Upper lobe of left lung (tissue), 6 donors: ENCODE measurements at regions not wholly inside any gene's neighbourhood (a gene's known extent, or its start where the extent isn't known, plus 50 kb on each side); places are given as distances from the start of the nearest gene placed in this dataset.
A peak's percentile ranks its signal among the peaks of the same experiment; 100 is the strongest.
"Not testable (repeated sequence)": the region's sequence is repeated elsewhere in the genome, so short reads cannot be mapped to it uniquely, and the experiment has no call there.

Experiments
- ATAC-seq, 2 donors: fragments of 200-7000 bp; cut with Tn5 transposase; one replicate each; pipeline ENCODE4 v1.9.1; 2022; ENCODE audit warnings: mild to moderate bottlenecking in 2 of 2, moderate library complexity in 2 of 2; ENCODE audit not compliant: low FRiP score in 2 of 2
- DNase-seq, 2 donors: peaks; one replicate each; pipeline ENCODE4 v3.0.0-alpha.2; 2019 to 2020
- H3K27ac ChIP-seq, 4 donors: fragments of 200-600 bp; sonication (generic); one replicate each; pipeline ENCODE4 v1.5.1; 2016 to 2019
- H3K27me3 ChIP-seq, 4 donors: fragments of 200-600 bp; sonication (generic); one replicate each; pipeline ENCODE4 v1.5.1; 2017 to 2019
- H3K36me3 ChIP-seq, 4 donors: fragments of 200-600 bp; sonication (generic); one replicate each; pipeline ENCODE4 v1.5.1; 2016 to 2019
- H3K4me1 ChIP-seq, 4 donors: fragments of 200-600 bp; sonication (generic); one replicate each; pipeline ENCODE4 v1.5.1; 2018 to 2019
- H3K4me3 ChIP-seq, 4 donors: fragments of 200-600 bp; sonication (generic); one replicate each; pipeline ENCODE4 v1.5.1; 2017 to 2019; ENCODE audit warnings: mild to moderate bottlenecking in 2 of 4, moderate library complexity in 1 of 4
- H3K9me3 ChIP-seq, 4 donors: fragments of 200-600 bp; sonication (generic); one replicate each; pipeline ENCODE4 v1.5.1; 2018 to 2019
- EP300 ChIP-seq, 4 donors: sonication (generic); formaldehyde crosslinking; IDR thresholded peaks; one replicate each; pipeline ENCODE4 v1.5.1; 2017; ENCODE audit warnings: antibody characterized with exemption in 4 of 4, control low read depth in 2 of 4
- POLR2A ChIP-seq, 4 donors: fragments of 450-650 bp; IDR thresholded peaks; one replicate each; pipeline ENCODE4 v1.5.1; 2016 to 2017; ENCODE audit warnings: antibody characterized with exemption in 4 of 4, mild to moderate bottlenecking in 2 of 4
- POLR2AphosphoS5 ChIP-seq, 2 donors: sonication (generic); formaldehyde crosslinking; IDR thresholded peaks; one replicate each; pipeline ENCODE4 v1.5.1; 2017; ENCODE audit warnings: antibody characterized with exemption in 2 of 2
- WGBS, 2 donors: methylation state at CpG; one replicate each; pipeline ENCODE4 v1.1.5; 2017 to 2018; 5-methylcytosine and 5-hydroxymethylcytosine counted together
- TF ChIP-seq, protein P1 (sequence below), 6 experiments: fragments of 450-650 bp in 4 of 6; fragments of 200-600 bp in 2 of 6; sonication (generic) in 2 of 6; IDR thresholded peaks; one replicate each; pipeline ENCODE4 v1.5.1; 2016 to 2019; ENCODE audit warnings: antibody characterized with exemption in 6 of 6
- donor health status: DM: no; HTN: no; CAD: no; lungs with moderate emphysema.
- donor health status: DM: no; HTN: yes; CAD: no; lungs with severe emphysema.

GRCh38 chr2:16239296-16239850 lies 299.0 kb downstream of the MYCN start:
- no peak for ATAC-seq
- WGBS, 2 donors = 87 to 93% methylated on average over 6 of the region's 6 CpGs
- no peak overlapping the region for H3K4me3 ChIP-seq
- H3K4me1 ChIP-seq = no peaks in the 10 kb centered on the region
- no peaks in the 10 kb centered on the region for H3K9me3 ChIP-seq
- no peaks in the 10 kb centered on the region for H3K27me3 ChIP-seq
- H3K27ac ChIP-seq = no peak overlapping the region
- no peak for DNase-seq
- H3K36me3 ChIP-seq = no peaks in the 10 kb centered on the region
- TF ChIP-seq EP300 (IDR thresholded peaks at IDR 0.05) = no peak

DNA sequence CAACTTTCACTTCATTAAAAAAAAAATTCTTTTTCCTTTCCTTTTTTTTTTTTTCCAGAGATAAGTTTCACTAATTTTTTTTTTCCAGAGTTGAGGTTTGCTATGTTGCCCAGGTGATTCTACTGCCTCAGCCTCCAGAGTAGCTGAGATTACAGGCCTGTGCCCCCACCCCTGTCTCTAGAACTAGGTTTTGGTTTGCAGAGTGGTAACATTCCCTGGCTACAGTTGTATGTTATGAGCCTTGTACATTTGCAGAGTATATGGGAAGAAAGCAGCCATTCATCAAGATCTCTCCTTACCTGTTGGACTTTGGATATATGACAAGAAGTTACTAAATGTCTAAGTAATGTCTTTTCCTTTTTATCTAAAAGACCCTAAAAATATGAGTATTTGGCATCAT lies 298.4 kb downstream of the MYCN start:
- no peak overlapping the region for H3K4me3 ChIP-seq
- H3K36me3 ChIP-seq = no peaks in the 10 kb centered on the region
- H3K4me1 ChIP-seq = no peaks in the 10 kb centered on the region
- no peak overlapping the region for H3K27ac ChIP-seq
- TF ChIP-seq EP300 (IDR thresholded peaks at IDR 0.05) (no peak), POLR2AphosphoS5 (IDR thresholded peaks at IDR 0.05) (no peak), POLR2A (IDR thresholded peaks at IDR 0.05) (no peak)
- TF ChIP-seq, protein P1, sequence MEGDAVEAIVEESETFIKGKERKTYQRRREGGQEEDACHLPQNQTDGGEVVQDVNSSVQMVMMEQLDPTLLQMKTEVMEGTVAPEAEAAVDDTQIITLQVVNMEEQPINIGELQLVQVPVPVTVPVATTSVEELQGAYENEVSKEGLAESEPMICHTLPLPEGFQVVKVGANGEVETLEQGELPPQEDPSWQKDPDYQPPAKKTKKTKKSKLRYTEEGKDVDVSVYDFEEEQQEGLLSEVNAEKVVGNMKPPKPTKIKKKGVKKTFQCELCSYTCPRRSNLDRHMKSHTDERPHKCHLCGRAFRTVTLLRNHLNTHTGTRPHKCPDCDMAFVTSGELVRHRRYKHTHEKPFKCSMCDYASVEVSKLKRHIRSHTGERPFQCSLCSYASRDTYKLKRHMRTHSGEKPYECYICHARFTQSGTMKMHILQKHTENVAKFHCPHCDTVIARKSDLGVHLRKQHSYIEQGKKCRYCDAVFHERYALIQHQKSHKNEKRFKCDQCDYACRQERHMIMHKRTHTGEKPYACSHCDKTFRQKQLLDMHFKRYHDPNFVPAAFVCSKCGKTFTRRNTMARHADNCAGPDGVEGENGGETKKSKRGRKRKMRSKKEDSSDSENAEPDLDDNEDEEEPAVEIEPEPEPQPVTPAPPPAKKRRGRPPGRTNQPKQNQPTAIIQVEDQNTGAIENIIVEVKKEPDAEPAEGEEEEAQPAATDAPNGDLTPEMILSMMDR (IDR thresholded peaks at IDR 0.05) = no peak
- DNase-seq = no peak
- no peaks in the 10 kb centered on the region for H3K27me3 ChIP-seq
- no peaks in the 10 kb centered on the region for H3K9me3 ChIP-seq
- no peak for ATAC-seq

GRCh38 chr2:16238001-16238761 lies 297.8 kb downstream of the MYCN start:
- no peaks in the 10 kb centered on the region for H3K36me3 ChIP-seq
- ATAC-seq (no peak), DNase-seq (peak in 1 of 2 donors; percentile 9)
- H3K9me3 ChIP-seq = no peaks in the 10 kb centered on the region
- H3K27ac ChIP-seq = no peak overlapping the region
- 82% methylated on average over 10 of the region's 10 CpGs for WGBS, 2 donors
- H3K27me3 ChIP-seq = no peaks in the 10 kb centered on the region
- no peaks in the 10 kb centered on the region for H3K4me1 ChIP-seq
- TF ChIP-seq POLR2AphosphoS5 (IDR thresholded peaks at IDR 0.05) (no peak), POLR2A (IDR thresholded peaks at IDR 0.05) (no peak), EP300 (IDR thresholded peaks at IDR 0.05) (no peak)
- TF ChIP-seq, protein P1 (IDR thresholded peaks at IDR 0.05) = no peak
- H3K4me3 ChIP-seq = no peak overlapping the region

DNA sequence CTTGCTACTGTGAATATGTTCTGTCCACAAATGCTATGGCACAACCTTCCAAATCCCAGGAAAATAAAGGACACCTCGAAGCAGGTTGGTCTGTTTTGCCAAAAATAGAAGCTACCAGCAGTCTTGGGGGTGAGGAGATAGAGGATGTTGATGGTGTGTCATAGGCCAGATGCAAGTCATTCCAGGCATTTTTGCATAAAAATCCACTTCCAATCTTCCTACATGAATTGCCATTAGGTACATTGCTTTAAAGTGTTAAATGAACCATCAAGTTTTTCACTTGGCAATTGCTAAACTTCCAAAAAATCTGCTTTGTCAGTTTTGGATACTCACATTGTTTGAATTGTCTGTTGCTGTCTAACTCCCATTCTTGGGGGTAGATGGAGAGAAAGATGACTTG lies 295.4 kb downstream of the MYCN start:
- H3K27me3 ChIP-seq = no peaks in the 10 kb centered on the region
- no peak for ATAC-seq
- no peak overlapping the region for H3K4me3 ChIP-seq
- 69 to 75% methylated on average over 1 of the region's 1 CpG for WGBS, 2 donors
- H3K36me3 ChIP-seq = no peaks in the 10 kb centered on the region
- H3K4me1 ChIP-seq = no peaks in the 10 kb centered on the region
- no peak overlapping the region for H3K27ac ChIP-seq
- no peaks in the 10 kb centered on the region for H3K9me3 ChIP-seq
- no peak for DNase-seq
- TF ChIP-seq, protein P1 (IDR thresholded peaks at IDR 0.05) = no peak
- no peak for TF ChIP-seq POLR2AphosphoS5 (IDR thresholded peaks at IDR 0.05)

DNA sequence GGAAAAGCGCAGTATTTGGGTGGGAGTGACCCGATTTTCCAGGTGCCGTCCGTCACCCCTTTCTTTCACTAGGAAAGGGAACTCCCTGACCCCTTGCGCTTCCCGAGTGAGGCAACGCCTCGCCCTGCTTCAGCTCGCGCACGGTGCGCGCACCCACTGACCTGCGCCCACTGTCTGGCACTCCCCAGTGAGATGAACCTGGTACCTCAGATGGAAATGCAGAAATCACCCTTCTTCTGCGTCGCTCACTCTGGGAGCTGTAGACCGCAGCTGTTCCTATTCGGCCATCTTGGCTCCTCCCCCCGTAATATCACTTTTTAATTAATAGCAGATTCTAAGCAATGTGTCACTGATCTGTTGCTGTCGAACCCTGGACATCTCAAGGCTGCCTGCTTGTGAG lies 294.9 kb downstream of the MYCN start:
- DNase-seq = peak in 1 of 2 donors; percentile 41
- not testable (repeated sequence) for H3K27me3 ChIP-seq
- 88 to 90% methylated on average over 20 of the region's 20 CpGs for WGBS, 2 donors

DNA sequence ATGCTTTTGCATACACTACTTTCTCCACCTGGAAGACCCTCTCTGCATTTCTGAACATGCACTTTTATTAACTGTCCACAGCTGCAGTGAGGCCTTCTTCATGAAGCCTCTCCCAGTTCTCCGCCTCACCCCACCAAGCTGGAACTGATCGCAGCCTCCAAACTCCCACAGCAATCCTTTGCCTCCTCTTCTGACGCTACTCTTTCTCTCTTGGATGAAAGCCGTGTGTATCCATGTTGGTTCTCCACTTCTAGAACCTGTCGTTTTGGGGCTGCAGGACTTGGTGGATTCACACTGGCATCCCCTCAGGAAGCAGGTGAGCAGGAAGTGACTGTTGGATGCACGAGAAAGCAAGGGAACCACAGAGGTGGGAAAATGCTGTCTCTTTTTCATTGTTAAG lies 288.6 kb downstream of the MYCN start:
- Histone ChIP-seq H3K9me3 (no peaks in the 10 kb centered on the region), H3K36me3 (no peaks in the 10 kb centered on the region), H3K27me3 (no peaks in the 10 kb centered on the region), H3K27ac (no peak overlapping the region), H3K4me3 (no peak overlapping the region), H3K4me1 (no peaks in the 10 kb centered on the region)
- ATAC-seq (no peak), DNase-seq (no peak)
- 69 to 71% methylated on average over 6 of the region's 6 CpGs for WGBS, 2 donors
- TF ChIP-seq POLR2A (IDR thresholded peaks at IDR 0.05) (no peak), POLR2AphosphoS5 (IDR thresholded peaks at IDR 0.05) (no peak), EP300 (IDR thresholded peaks at IDR 0.05) (no peak)
- TF ChIP-seq, protein P1 (IDR thresholded peaks at IDR 0.05) = no peak

More for the DNA sequence above, 294.9 kb downstream of the MYCN start:
- H3K27ac ChIP-seq, H3K4me3 ChIP-seq, H3K4me1 ChIP-seq, ATAC-seq, H3K9me3 ChIP-seq, H3K36me3 ChIP-seq: not testable (repeated sequence)
